Astrocyte (in vitro differentiated cells and primary cell): ENCODE measurements at regions not wholly inside any gene's neighbourhood (a gene's known extent, or its start where the extent isn't known, plus 50 kb on each side); places are given as distances from the start of the nearest gene placed in this dataset.
"Not testable (repeated sequence)": the region's sequence is repeated elsewhere in the genome, so short reads cannot be mapped to it uniquely, and the experiment has no call there.

Experiments
- CTCF ChIP-seq: IDR thresholded peaks from 2 replicates; pipeline ENCODE4 v1.5.1; 2011; ENCODE audit warnings: low read depth, mild to moderate bottlenecking, inconsistent platforms, low read length, moderate library complexity; ENCODE audit not compliant: insufficient read depth
- EZH2 ChIP-seq: IDR thresholded peaks from 2 replicates; pipeline ENCODE4 v1.6.1; 2012; ENCODE audit warnings: mild to moderate bottlenecking, low read length, inconsistent platforms; ENCODE audit not compliant: insufficient read depth

- not testable (repeated sequence) for TF ChIP-seq CTCF, EZH2
Observed at GRCh38 chr6:86672125-86672524, 265.2 kb upstream of the HTR1E start.
